ENCODE measurements at regions not wholly inside any gene's neighbourhood (a gene's known extent, or its start where the extent isn't known, plus 50 kb on each side); places are given as distances from the start of the nearest gene placed in this dataset.

DNA sequence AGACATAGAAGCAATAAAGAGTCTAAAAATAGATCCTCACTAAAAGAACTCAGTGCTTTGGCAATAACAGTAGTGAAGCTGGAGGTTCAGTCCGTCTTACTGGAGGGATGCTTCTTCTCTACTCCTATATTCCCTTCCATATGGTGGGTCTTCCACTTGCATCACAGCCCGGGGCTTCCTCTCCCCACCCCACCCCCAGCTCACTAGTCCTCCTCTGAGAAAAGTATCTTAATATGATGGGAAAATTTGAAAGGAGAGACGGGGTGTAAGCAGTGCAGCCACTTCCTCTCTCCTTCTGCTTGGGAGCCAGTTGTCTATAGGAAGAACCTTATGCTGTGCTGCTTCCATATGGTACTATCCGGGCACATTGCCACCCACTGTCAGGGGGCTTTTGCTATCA is 57.2 kb upstream of the SPOPL start:
- Histone ChIP-seq H3K27me3 (ENCODE audit: insufficient read depth, poor library complexity, severe bottlenecking) (no peaks in the 10 kb centered on the region), H3K4me3 (replicated peaks; ENCODE audit: insufficient read depth, low read length) (no peak overlapping the region), H3K27ac (replicated peaks) (no peak overlapping the region)
- no peak for TF ChIP-seq POLR2AphosphoS5 (IDR thresholded peaks at IDR 0.05; ENCODE audit: low read depth)
- TF ChIP-seq GABPA (IDR thresholded peaks at IDR 0.05; ENCODE audit: low read depth) = no peak
- peak; percentile 32; the same call in 1 of the 2 replicates for TF ChIP-seq SPI1 (IDR thresholded peaks at IDR 0.05; ENCODE audit: borderline replicate concordance, low read depth)
- TF ChIP-seq, protein P1, sequence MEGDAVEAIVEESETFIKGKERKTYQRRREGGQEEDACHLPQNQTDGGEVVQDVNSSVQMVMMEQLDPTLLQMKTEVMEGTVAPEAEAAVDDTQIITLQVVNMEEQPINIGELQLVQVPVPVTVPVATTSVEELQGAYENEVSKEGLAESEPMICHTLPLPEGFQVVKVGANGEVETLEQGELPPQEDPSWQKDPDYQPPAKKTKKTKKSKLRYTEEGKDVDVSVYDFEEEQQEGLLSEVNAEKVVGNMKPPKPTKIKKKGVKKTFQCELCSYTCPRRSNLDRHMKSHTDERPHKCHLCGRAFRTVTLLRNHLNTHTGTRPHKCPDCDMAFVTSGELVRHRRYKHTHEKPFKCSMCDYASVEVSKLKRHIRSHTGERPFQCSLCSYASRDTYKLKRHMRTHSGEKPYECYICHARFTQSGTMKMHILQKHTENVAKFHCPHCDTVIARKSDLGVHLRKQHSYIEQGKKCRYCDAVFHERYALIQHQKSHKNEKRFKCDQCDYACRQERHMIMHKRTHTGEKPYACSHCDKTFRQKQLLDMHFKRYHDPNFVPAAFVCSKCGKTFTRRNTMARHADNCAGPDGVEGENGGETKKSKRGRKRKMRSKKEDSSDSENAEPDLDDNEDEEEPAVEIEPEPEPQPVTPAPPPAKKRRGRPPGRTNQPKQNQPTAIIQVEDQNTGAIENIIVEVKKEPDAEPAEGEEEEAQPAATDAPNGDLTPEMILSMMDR (IDR thresholded peaks at IDR 0.05; ENCODE audit: insufficient read depth, low read length) = no peak
- no peak for DNase-seq (ENCODE audit: low read depth in 1 of 2, low spot score in 1 of 2)

DNA sequence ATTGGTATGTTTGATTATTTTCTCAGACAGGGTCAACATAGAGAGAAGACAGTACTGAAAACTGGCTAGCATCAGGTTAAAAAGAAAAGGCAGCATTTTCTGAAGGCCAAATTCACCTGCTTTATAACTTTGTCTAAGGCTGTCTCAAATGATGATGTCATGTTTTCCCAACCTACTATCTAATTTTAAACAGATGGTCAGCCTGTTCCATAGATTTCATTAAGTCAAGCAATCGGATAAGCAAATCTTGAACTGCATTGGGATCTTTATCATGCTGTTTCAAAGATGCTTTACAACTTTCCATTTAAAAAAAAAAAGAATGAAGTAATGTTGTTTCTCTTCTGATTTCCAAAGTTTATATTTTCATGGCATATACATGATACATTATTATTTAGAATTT is 56.3 kb upstream of the SPOPL start:
- H3K27me3 ChIP-seq (ENCODE audit: insufficient read depth, poor library complexity, severe bottlenecking) = no peaks in the 10 kb centered on the region
- TF ChIP-seq, protein P1 (IDR thresholded peaks at IDR 0.05; ENCODE audit: insufficient read depth, low read length) = no peak
- TF ChIP-seq POLR2AphosphoS5 (IDR thresholded peaks at IDR 0.05; ENCODE audit: low read depth) = no peak
- TF ChIP-seq GABPA (IDR thresholded peaks at IDR 0.05; ENCODE audit: low read depth) = no peak
- TF ChIP-seq, protein P2, sequence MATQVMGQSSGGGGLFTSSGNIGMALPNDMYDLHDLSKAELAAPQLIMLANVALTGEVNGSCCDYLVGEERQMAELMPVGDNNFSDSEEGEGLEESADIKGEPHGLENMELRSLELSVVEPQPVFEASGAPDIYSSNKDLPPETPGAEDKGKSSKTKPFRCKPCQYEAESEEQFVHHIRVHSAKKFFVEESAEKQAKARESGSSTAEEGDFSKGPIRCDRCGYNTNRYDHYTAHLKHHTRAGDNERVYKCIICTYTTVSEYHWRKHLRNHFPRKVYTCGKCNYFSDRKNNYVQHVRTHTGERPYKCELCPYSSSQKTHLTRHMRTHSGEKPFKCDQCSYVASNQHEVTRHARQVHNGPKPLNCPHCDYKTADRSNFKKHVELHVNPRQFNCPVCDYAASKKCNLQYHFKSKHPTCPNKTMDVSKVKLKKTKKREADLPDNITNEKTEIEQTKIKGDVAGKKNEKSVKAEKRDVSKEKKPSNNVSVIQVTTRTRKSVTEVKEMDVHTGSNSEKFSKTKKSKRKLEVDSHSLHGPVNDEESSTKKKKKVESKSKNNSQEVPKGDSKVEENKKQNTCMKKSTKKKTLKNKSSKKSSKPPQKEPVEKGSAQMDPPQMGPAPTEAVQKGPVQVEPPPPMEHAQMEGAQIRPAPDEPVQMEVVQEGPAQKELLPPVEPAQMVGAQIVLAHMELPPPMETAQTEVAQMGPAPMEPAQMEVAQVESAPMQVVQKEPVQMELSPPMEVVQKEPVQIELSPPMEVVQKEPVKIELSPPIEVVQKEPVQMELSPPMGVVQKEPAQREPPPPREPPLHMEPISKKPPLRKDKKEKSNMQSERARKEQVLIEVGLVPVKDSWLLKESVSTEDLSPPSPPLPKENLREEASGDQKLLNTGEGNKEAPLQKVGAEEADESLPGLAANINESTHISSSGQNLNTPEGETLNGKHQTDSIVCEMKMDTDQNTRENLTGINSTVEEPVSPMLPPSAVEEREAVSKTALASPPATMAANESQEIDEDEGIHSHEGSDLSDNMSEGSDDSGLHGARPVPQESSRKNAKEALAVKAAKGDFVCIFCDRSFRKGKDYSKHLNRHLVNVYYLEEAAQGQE (IDR thresholded peaks at IDR 0.05; ENCODE audit: insufficient replicate concordance, low read depth) = no peak
- TF ChIP-seq SPI1 (IDR thresholded peaks at IDR 0.05; ENCODE audit: borderline replicate concordance, low read depth) = no peak
- H3K4me3 ChIP-seq (replicated peaks; ENCODE audit: insufficient read depth, low read length) = no peak overlapping the region
- H3K27ac ChIP-seq (replicated peaks) = no peak overlapping the region
- DNase-seq (ENCODE audit: low read depth in 1 of 2, low spot score in 1 of 2) = no peak

DNA sequence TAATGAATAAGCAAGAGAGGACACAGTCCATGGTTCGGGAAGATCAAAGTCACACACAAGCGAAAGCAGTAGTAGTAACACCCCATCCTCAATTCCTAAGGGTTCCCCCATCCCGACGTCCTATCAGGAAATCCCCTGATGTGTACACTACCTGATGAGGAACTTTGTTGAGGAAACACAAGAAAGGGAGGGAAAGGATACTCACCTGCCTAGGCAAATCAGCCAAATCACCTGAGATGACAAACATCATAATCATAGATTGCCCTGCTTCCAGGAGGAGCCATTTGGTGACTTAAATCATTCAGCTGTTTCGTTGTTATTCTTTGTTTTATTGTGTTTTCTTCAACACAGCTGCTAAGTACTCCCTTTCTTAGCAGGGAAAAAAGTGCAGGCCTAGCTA is 55.5 kb upstream of the SPOPL start:
- TF ChIP-seq POLR2AphosphoS5 (IDR thresholded peaks at IDR 0.05; ENCODE audit: low read depth) (no peak), SPI1 (IDR thresholded peaks at IDR 0.05; ENCODE audit: borderline replicate concordance, low read depth) (no peak), GABPA (IDR thresholded peaks at IDR 0.05; ENCODE audit: low read depth) (no peak)
- TF ChIP-seq, protein P2 (IDR thresholded peaks at IDR 0.05; ENCODE audit: insufficient replicate concordance, low read depth) = no peak
- TF ChIP-seq, protein P1 (IDR thresholded peaks at IDR 0.05; ENCODE audit: insufficient read depth, low read length) = no peak
- Histone ChIP-seq H3K27ac (replicated peaks) (no peak overlapping the region), H3K27me3 (ENCODE audit: insufficient read depth, poor library complexity, severe bottlenecking) (no peaks in the 10 kb centered on the region), H3K4me3 (replicated peaks; ENCODE audit: insufficient read depth, low read length) (no peak overlapping the region)
- no peak for DNase-seq (ENCODE audit: low read depth in 1 of 2, low spot score in 1 of 2)

Measured in HL-60 (cell line).